Dedifferentiated amniotic fluid mesenchymal stem cell (primary cell): ENCODE measurements at regions not wholly inside any gene's neighbourhood (a gene's known extent, or its start where the extent isn't known, plus 50 kb on each side); places are given as distances from the start of the nearest gene placed in this dataset.

ENCODE experiments used
- DNase-seq: peaks from one replicate; pipeline ENCODE4 v3.0.0-alpha.2; 2016; ENCODE audit errors: extremely low spot score

- no peak for DNase-seq
Observed at GRCh38 chr15:95644100-95644875, 686.2 kb upstream of the NR2F2 start.

GRCh38 chr15:95645791-95646338 lies 684.6 kb upstream of the NR2F2 start:
- DNase-seq: no peak

GRCh38 chr15:95646484-95647273 lies 683.8 kb upstream of the NR2F2 start:
- no peak for DNase-seq

GRCh38 chr15:95647531-95648277 lies 682.8 kb upstream of the NR2F2 start:
- DNase-seq: no peak

- DNase-seq: no peak
Observed at GRCh38 chr15:95653361-95653805, 677.1 kb upstream of the NR2F2 start.

GRCh38 chr15:95655089-95655607 lies 675.4 kb upstream of the NR2F2 start:
- DNase-seq: no peak

- DNase-seq: no peak
Observed at GRCh38 chr15:95656595-95656994, 673.9 kb upstream of the NR2F2 start.

- DNase-seq: no peak
Observed at GRCh38 chr15:95658799-95659198, 671.7 kb upstream of the NR2F2 start.

- DNase-seq: no peak
Observed at GRCh38 chr15:95659656-95660055, 670.8 kb upstream of the NR2F2 start.

GRCh38 chr15:95662638-95663037 lies 667.9 kb upstream of the NR2F2 start:
- DNase-seq: no peak

GRCh38 chr15:95663156-95664100 lies 667.1 kb upstream of the NR2F2 start:
- no peak for DNase-seq

- DNase-seq: no peak
Observed at GRCh38 chr15:95664450-95664849, 666.0 kb upstream of the NR2F2 start.

GRCh38 chr15:95669146-95669922 lies 661.2 kb upstream of the NR2F2 start:
- no peak for DNase-seq

GRCh38 chr15:95674031-95674430 lies 656.5 kb upstream of the NR2F2 start:
- no peak for DNase-seq

- DNase-seq: no peak
Observed at GRCh38 chr15:95676500-95676899, 654.0 kb upstream of the NR2F2 start.

- no peak for DNase-seq
Observed at GRCh38 chr15:95679847-95680582, 650.5 kb upstream of the NR2F2 start.

- no peak for DNase-seq
Observed at GRCh38 chr15:95680728-95681127, 649.8 kb upstream of the NR2F2 start.

- DNase-seq: no peak
Observed at GRCh38 chr15:95681836-95682544, 648.5 kb upstream of the NR2F2 start.

GRCh38 chr15:95684126-95684525 lies 646.4 kb upstream of the NR2F2 start:
- DNase-seq: no peak
